Mammary epithelial cell (primary cell): ENCODE measurements at regions not wholly inside any gene's neighbourhood (a gene's known extent, or its start where the extent isn't known, plus 50 kb on each side); places are given as distances from the start of the nearest gene placed in this dataset.
A peak's percentile ranks its signal among the peaks of the same experiment; 100 is the strongest.

Experiments used
- CTCF ChIP-seq, 2 donors: IDR thresholded peaks in 1 of 2; conservative IDR thresholded peaks in 1 of 2; 2 replicates each; pipeline ENCODE4 v1.5.1; 2011 to 2012; ENCODE audit warnings: inconsistent platforms in 2 of 2, low read length in 2 of 2, mild to moderate bottlenecking in 2 of 2, control low read depth in 1 of 2, low read depth in 1 of 2; ENCODE audit not compliant: insufficient read depth in 1 of 2; ENCODE audit errors: extremely low read depth in 1 of 2
- EZH2 ChIP-seq: IDR thresholded peaks from 2 replicates; pipeline ENCODE4 v1.6.1; 2012; ENCODE audit warnings: low read length, inconsistent platforms, borderline replicate concordance

- peak; percentile 35 to 49 for TF ChIP-seq CTCF (conservative IDR thresholded peaks at IDR 0.05 in 1 of 2, IDR thresholded peaks at IDR 0.05 in 1 of 2; ENCODE audit: extremely low read depth in 1 of 2, insufficient read depth in 1 of 2, low read depth in 1 of 2, low read length in 2 of 2)
- no peak for TF ChIP-seq EZH2
These were observed 171.6 kb downstream of the FAM174A start for GRCh38 chr5:100706776-100707175.
